OCI-LY7 (cell line): ENCODE measurements at regions not wholly inside any gene's neighbourhood (a gene's known extent, or its start where the extent isn't known, plus 50 kb on each side); places are given as distances from the start of the nearest gene placed in this dataset.

Source experiments
- BruUV-seq: library from RNA; stranded (reverse); fragments of 400-500 nt; replicated peaks from 2 replicates; lab custom pipeline; 2021; lab: Mats Ljungman, UMichigan
- CTCF ChIA-PET: fragments of 300-600 bp; sonication (Branson Sonifier 250); formaldehyde crosslinking; loops from one replicate; lab custom pipeline; 2022; ENCODE audit warnings: antibody characterized with exemption; ENCODE audit not compliant: unreplicated experiment; lab: Charles Lee
- POLR2A ChIA-PET: fragments of 300-600 bp; sonication (Branson Sonifier 250); formaldehyde crosslinking; loops from one replicate; lab custom pipeline; 2022; ENCODE audit warnings: antibody characterized with exemption; lab: Charles Lee
- DNase-seq: peaks from one replicate; pipeline ENCODE4 v3.0.0-alpha.2; 2015; ENCODE audit warnings: low spot score
- H2AFZ ChIP-seq: fragments of 200-600 bp; sonication (generic), shearing (Covaris generic); 2 replicates; pipeline ENCODE4 v1.6.1; 2014; ENCODE audit warnings: mild to moderate bottlenecking, antibody characterized with exemption, low read length, moderate library complexity
- H3K27ac ChIP-seq: fragments of 200-600 bp; sonication (generic); 2 replicates; pipeline ENCODE4 v1.5.1; 2014; ENCODE audit warnings: mixed run types, low read depth, mild to moderate bottlenecking, moderate library complexity, low read length, inconsistent platforms; ENCODE audit not compliant: poor library complexity, severe bottlenecking
- H3K36me3 ChIP-seq: fragments of 200-600 bp; sonication (generic); 2 replicates; pipeline ENCODE4 v1.6.1; 2014; ENCODE audit warnings: mild to moderate bottlenecking, antibody characterized with exemption, low read length, moderate library complexity, mixed read lengths; ENCODE audit not compliant: insufficient read depth
- H3K4me1 ChIP-seq: fragments of 200-600 bp; sonication (generic); 2 replicates; pipeline ENCODE4 v1.5.1; 2014; ENCODE audit warnings: mild to moderate bottlenecking, low read length; ENCODE audit not compliant: insufficient read depth, poor library complexity, severe bottlenecking
- H3K4me2 ChIP-seq: fragments of 200-600 bp; sonication (generic); 2 replicates; pipeline ENCODE4 v1.6.1; 2014; ENCODE audit warnings: mild to moderate bottlenecking, low read length
- H3K4me3 ChIP-seq: fragments of 200-600 bp; sonication (generic); 2 replicates; pipeline ENCODE4 v1.5.1; 2014; ENCODE audit warnings: mild to moderate bottlenecking, low read depth, low read length; ENCODE audit not compliant: poor library complexity, severe bottlenecking
- H3K79me2 ChIP-seq: fragments of 200-600 bp; sonication (generic); 2 replicates; pipeline ENCODE4 v1.6.1; 2016; ENCODE audit warnings: low read depth, mild to moderate bottlenecking, low read length, moderate library complexity, mixed read lengths; ENCODE audit not compliant: insufficient read depth
- H3K9me2 ChIP-seq: fragments of 200-600 bp; sonication (generic); 2 replicates; pipeline ENCODE4 v1.6.1; 2016; ENCODE audit warnings: mild to moderate bottlenecking, low read length, mixed read lengths; ENCODE audit not compliant: insufficient read depth
- H3K9me3 ChIP-seq: fragments of 200-600 bp; sonication (generic); 2 replicates; pipeline ENCODE4 v1.6.1; 2014; ENCODE audit warnings: mild to moderate bottlenecking, mixed run types, low read length, mixed read lengths
- H4K20me1 ChIP-seq: fragments of 200-600 bp; sonication (generic); 2 replicates; pipeline ENCODE4 v1.6.1; 2014; ENCODE audit warnings: mild to moderate bottlenecking, antibody characterized with exemption, low read length, moderate library complexity, mixed read lengths; ENCODE audit not compliant: insufficient read depth
- CTCF ChIP-seq: fragments of 200-600 bp; sonication (generic); conservative IDR thresholded peaks from 2 replicates; pipeline ENCODE4 v1.5.1; 2014; ENCODE audit warnings: mild to moderate bottlenecking, antibody characterized with exemption, low read length, moderate library complexity, mixed read lengths
- EZH2phosphoT487 ChIP-seq: fragments of 200-600 bp; sonication (generic); IDR thresholded peaks from 2 replicates; pipeline ENCODE4 v1.6.1; 2018; ENCODE audit warnings: low read depth, borderline replicate concordance, mild to moderate bottlenecking, mixed run types, antibody characterized with exemption, low read length, moderate library complexity, mixed read lengths
- intact Hi-C: fragments of 100-400 bp; cut with micrococcal nuclease; formaldehyde crosslinking; loops from one replicate; pipeline ENCODE4 v1.10.0; 2022; ENCODE audit not compliant: unreplicated experiment

GRCh38 chr7:79528421-79528820 lies 75.0 kb upstream of the MAGI2 start:
- Histone ChIP-seq H3K4me1 (no peaks in the 10 kb centered on the region), H3K9me3 (no peaks in the 10 kb centered on the region), H4K20me1 (no peaks in the 10 kb centered on the region), H2AFZ (no peak overlapping the region), H3K36me3 (no peaks in the 10 kb centered on the region), H3K9me2 (no peaks in the 10 kb centered on the region), H3K27ac (no peak overlapping the region), H3K4me3 (no peak overlapping the region), H3K79me2 (no peaks in the 10 kb centered on the region), H3K4me2 (no peak overlapping the region)
- intact Hi-C loops: no loop called here
- ChIA-PET POLR2A (no interaction called here), CTCF (no interaction called here)
- DNase-seq: no peak
- no peak for TF ChIP-seq CTCF
- no peak for TF ChIP-seq EZH2phosphoT487
- BruUV-seq: no TSS peak

DNA sequence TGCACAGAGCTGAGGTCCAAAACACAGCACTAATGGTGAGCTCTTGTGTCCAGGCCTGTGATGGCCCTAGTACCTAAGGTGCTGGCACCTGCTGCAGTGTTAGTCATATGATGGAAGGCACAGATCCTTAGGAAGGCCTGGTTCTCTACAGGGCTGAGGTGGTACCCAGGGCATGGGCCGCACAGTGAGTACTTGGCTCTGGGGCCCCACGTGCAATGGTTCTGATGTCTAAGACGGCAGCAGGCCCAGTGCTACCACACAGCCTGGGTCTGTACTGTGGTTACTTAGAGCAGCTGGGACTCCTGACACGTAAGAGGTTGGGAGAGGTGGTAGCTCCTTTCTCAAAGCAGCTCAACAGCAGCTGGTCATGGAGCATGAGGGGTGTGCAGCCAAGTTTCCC lies 70.6 kb upstream of the MAGI2 start:
- H3K36me3 ChIP-seq: no peaks in the 10 kb centered on the region
- no peak overlapping the region for H3K4me3 ChIP-seq
- H3K4me2 ChIP-seq: no peak overlapping the region
- POLR2A ChIA-PET: interaction anchor here (0.5 kb wide), 1 partner anchor 107 kb away, joined by 4 read pairs; no protein-coding TSS in a partner anchor
- BruUV-seq: no TSS peak
- no peaks in the 10 kb centered on the region for H3K9me2 ChIP-seq
- H3K79me2 ChIP-seq: no peaks in the 10 kb centered on the region
- intact Hi-C loops: no loop called here
- H3K9me3 ChIP-seq: no peaks in the 10 kb centered on the region
- TF ChIP-seq CTCF: no peak
- TF ChIP-seq EZH2phosphoT487: no peak
- H2AFZ ChIP-seq: no peak overlapping the region
- H3K4me1 ChIP-seq: no peaks in the 10 kb centered on the region
- CTCF ChIA-PET: no interaction called here
- no peak for DNase-seq
- no peaks in the 10 kb centered on the region for H4K20me1 ChIP-seq
- H3K27ac ChIP-seq: no peak overlapping the region

GRCh38 chr7:79523436-79523835 lies 70.0 kb upstream of the MAGI2 start:
- no peaks in the 10 kb centered on the region for H4K20me1 ChIP-seq
- POLR2A ChIA-PET: no interaction called here
- H3K9me3 ChIP-seq: no peaks in the 10 kb centered on the region
- CTCF ChIA-PET: no interaction called here
- BruUV-seq: no TSS peak
- no peaks in the 10 kb centered on the region for H3K4me1 ChIP-seq
- TF ChIP-seq EZH2phosphoT487 (no peak), CTCF (no peak)
- no peak overlapping the region for H2AFZ ChIP-seq
- H3K27ac ChIP-seq: no peak overlapping the region
- H3K36me3 ChIP-seq: no peaks in the 10 kb centered on the region
- H3K79me2 ChIP-seq: no peaks in the 10 kb centered on the region
- intact Hi-C loops: no loop called here
- H3K4me2 ChIP-seq: no peak overlapping the region
- DNase-seq: no peak
- no peak overlapping the region for H3K4me3 ChIP-seq
- no peaks in the 10 kb centered on the region for H3K9me2 ChIP-seq
